B cell (primary cell): ENCODE measurements at regions not wholly inside any gene's neighbourhood (a gene's known extent, or its start where the extent isn't known, plus 50 kb on each side); places are given as distances from the start of the nearest gene placed in this dataset.

Source experiments
- CTCF ChIP-seq: fragments of 200-600 bp; IDR thresholded peaks from one replicate; pipeline ENCODE4 v1.8.0; 2022; ENCODE audit warnings: antibody characterized with exemption, mild to moderate bottlenecking
- EZH2 ChIP-seq: IDR thresholded peaks from 2 replicates; pipeline ENCODE4 v1.6.1; 2012; ENCODE audit warnings: borderline replicate concordance, low read depth, mild to moderate bottlenecking, moderate library complexity, low read length; ENCODE audit not compliant: insufficient read depth, poor library complexity, severe bottlenecking

GRCh38 chr7:109354552-109354951, 784.9 kb downstream of the DNAJB9 start:
- no peak for TF ChIP-seq CTCF
- no peak for TF ChIP-seq EZH2
